Skeletal muscle satellite cell (primary cell): ENCODE measurements at regions not wholly inside any gene's neighbourhood (a gene's known extent, or its start where the extent isn't known, plus 50 kb on each side); places are given as distances from the start of the nearest gene placed in this dataset.

ENCODE experiments used
- H3K27me3 ChIP-seq: 2 replicates; pipeline ENCODE4 v1.7.0; 2013; ENCODE audit warnings: low read length; ENCODE audit not compliant: control insufficient read depth, insufficient read depth
- H3K36me3 ChIP-seq: 2 replicates; pipeline ENCODE4 v1.7.0; 2013; ENCODE audit warnings: mild to moderate bottlenecking, control low read depth, low read length; ENCODE audit not compliant: insufficient read depth
- H3K4me1 ChIP-seq: 2 replicates; pipeline ENCODE4 v1.7.0; 2013; ENCODE audit warnings: low read length; ENCODE audit not compliant: control insufficient read depth, insufficient read depth
- H3K4me2 ChIP-seq: 2 replicates; pipeline ENCODE4 v1.7.0; 2013; ENCODE audit warnings: mild to moderate bottlenecking, low read length
- H3K4me3 ChIP-seq: 2 replicates; pipeline ENCODE4 v1.7.0; 2013; ENCODE audit warnings: low read length
- H3K9ac ChIP-seq: 2 replicates; pipeline ENCODE4 v1.7.0; 2013; ENCODE audit warnings: mild to moderate bottlenecking, low read depth, low read length, moderate library complexity
- H3K9me3 ChIP-seq: replicated peaks from 2 replicates; pipeline ENCODE4 v1.7.0; 2013; ENCODE audit warnings: mild to moderate bottlenecking, control low read depth, low read length

DNA sequence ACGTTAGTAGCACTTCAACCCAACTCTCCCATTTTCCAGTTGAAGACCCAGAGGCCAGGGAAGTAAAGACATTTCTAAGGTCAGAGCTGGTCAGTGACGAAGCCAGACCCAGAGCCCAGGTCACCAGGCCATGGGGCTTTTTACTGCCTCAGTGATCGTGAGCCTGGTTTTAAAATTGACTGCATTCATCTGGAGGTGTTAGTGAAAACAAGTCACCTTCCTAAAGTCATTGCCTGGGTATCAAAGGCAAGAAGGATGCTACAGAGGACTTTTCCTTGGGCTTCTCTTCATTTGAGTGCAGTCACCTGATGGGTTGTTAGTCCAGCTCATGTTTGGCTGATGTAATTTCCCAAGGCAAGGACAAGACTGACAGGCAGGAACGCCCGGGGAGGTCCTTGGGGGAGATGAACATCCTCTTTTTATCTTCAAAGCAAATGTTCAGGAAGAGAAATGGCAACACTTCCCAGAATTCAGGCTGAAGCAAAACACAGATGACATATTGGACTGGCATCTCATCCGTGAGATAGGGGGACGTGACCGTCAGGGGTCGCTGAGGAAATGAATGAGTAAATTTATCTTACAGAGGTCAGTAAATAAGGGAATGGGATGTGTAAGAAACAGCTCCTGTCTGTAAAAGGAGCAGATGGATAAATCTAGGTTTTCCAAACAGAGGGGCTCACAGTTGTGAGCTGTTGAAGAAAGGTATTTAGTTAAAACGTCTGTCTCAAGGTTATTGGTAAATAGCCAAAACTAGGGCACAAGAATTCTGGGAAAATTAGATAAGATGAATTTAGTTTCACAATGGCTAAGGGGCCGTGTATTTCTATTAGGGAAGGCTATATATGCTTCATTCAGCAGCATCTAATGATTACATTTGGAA lies 201.2 kb downstream of the OPA1 start:
- no peaks in the 10 kb centered on the region for H3K4me1 ChIP-seq
- H3K9ac ChIP-seq = no peak overlapping the region
- no peaks in the 10 kb centered on the region for H3K9me3 ChIP-seq
- H3K27me3 ChIP-seq = peaks cover 50% of the 10 kb centered on the region
- no peak overlapping the region for H3K4me3 ChIP-seq
- no peak overlapping the region for H3K4me2 ChIP-seq
- H3K36me3 ChIP-seq = no peaks in the 10 kb centered on the region

DNA sequence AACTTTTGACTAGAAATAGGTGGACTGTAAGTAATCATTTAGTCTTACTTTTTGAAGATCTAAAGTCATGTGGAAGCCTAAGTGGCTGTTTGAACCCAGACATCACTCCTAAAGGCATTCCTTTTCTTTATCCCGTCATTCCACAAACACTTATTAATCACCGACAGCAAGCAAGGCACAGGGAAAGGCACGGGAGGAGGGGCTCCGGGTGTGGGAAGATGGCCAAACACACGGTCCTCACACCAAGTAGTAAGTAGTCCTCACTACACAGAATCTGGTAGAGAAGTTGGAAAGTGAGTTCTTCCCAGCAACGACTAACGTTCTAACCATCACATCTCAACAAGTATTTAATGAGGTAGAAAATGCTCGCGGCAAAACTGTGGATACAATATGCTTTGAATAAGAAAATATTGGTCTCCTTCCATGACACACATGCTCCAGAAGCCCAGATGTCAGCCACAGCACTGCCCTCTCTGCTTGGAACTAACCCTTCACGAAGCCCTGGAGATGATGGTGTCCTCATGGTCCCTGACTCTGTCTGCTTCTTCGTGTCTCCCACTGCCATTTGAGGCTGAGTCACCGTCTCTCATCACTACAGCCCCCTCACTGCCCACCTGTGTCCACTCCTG lies 202.2 kb downstream of the OPA1 start:
- no peak overlapping the region for H3K4me2 ChIP-seq
- H3K9me3 ChIP-seq = no peaks in the 10 kb centered on the region
- peaks cover 41% of the 10 kb centered on the region for H3K27me3 ChIP-seq
- no peaks in the 10 kb centered on the region for H3K4me1 ChIP-seq
- H3K4me3 ChIP-seq = no peak overlapping the region
- H3K9ac ChIP-seq = no peak overlapping the region
- H3K36me3 ChIP-seq = no peaks in the 10 kb centered on the region

- Histone ChIP-seq H3K4me2 (no peak overlapping the region), H3K9me3 (no peaks in the 10 kb centered on the region), H3K9ac (no peak overlapping the region), H3K4me1 (no peaks in the 10 kb centered on the region), H3K4me3 (no peak overlapping the region), H3K27me3 (peaks cover 36% of the 10 kb centered on the region), H3K36me3 (no peaks in the 10 kb centered on the region)
Observed at GRCh38 chr3:193796089-193796488, 203.1 kb downstream of the OPA1 start.

GRCh38 chr3:193797566-193797965 lies 204.6 kb downstream of the OPA1 start:
- no peak overlapping the region for H3K4me3 ChIP-seq
- peaks cover 32% of the 10 kb centered on the region for H3K27me3 ChIP-seq
- no peaks in the 10 kb centered on the region for H3K9me3 ChIP-seq
- no peaks in the 10 kb centered on the region for H3K36me3 ChIP-seq
- no peaks in the 10 kb centered on the region for H3K4me1 ChIP-seq
- H3K4me2 ChIP-seq = no peak overlapping the region
- H3K9ac ChIP-seq = no peak overlapping the region

- H3K9ac ChIP-seq = no peak overlapping the region
- no peaks in the 10 kb centered on the region for H3K9me3 ChIP-seq
- peaks cover 27% of the 10 kb centered on the region for H3K27me3 ChIP-seq
- no peak overlapping the region for H3K4me3 ChIP-seq
- H3K4me2 ChIP-seq = no peak overlapping the region
- no peaks in the 10 kb centered on the region for H3K36me3 ChIP-seq
- no peaks in the 10 kb centered on the region for H3K4me1 ChIP-seq
Observed at GRCh38 chr3:193798051-193798450, 205.0 kb downstream of the OPA1 start.

DNA sequence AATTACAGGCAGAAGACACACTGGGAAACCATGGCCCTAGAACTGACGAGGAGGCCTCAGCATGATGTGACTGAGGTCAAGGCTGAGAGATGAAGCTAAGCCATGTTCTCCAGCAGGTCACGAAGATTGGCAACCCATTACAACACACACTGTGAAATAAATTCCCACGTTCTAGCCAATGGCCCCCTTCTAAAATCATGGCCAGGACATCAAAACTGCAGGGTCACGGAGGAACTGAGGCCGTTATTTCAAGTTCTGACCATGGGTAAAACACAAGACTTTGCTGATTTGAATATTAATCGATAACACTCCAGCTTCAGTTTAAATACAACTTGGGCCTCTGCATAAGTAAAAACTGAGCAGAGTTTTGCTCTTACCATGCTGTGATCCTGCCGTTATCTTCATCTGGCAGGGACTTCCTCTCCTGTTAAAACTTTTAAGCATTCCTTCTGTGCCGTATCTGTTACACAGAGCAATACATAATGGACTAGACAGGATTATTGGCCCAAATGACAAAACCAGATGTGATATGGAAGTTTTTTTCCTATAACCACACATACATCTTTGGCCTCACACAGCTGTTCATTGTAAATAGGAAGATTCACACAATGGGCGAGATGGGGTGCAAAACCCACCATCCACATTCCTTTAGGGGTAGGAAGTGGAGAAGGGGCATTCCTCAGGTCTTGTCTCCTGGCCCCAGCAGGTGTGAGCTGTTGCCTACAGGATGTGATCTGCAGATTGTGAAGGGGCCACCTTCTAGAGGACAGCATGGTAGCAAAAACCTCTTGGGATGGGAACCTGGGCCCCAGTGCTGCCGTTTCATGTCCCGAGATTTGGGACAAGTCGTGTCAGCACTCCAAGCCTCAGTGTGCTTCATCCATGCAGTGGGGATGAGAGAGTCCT lies 207.4 kb downstream of the OPA1 start:
- Histone ChIP-seq H3K4me2 (no peak overlapping the region), H3K4me1 (no peaks in the 10 kb centered on the region), H3K4me3 (no peak overlapping the region), H3K9me3 (no peaks in the 10 kb centered on the region), H3K36me3 (no peaks in the 10 kb centered on the region), H3K27me3 (peaks cover 14% of the 10 kb centered on the region), H3K9ac (no peak overlapping the region)

GRCh38 chr3:193801097-193801496 lies 208.1 kb downstream of the OPA1 start:
- Histone ChIP-seq H3K36me3 (no peaks in the 10 kb centered on the region), H3K9ac (no peak overlapping the region), H3K4me1 (no peaks in the 10 kb centered on the region), H3K9me3 (no peaks in the 10 kb centered on the region), H3K4me2 (no peak overlapping the region), H3K4me3 (no peak overlapping the region), H3K27me3 (peaks cover 11% of the 10 kb centered on the region)

DNA sequence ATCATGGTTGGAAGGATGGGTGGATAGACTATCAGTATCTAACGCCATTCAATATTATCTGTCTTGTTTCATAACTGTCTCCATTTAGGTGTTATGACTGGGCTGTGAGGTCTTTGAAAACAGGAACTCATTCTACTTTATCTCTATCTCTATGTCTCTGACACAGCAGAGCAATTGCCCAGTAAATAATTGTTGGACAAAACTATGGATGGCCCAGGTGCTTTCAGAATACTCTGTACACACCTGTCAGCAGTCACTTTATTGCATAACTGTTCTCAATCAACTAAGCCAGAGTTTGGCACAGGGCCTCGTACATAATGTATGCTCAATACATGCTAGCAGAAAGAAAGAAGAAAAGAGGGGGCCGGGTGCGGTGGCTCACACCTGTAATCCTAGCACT lies 210.3 kb downstream of the OPA1 start:
- H3K9ac ChIP-seq = no peak overlapping the region
- H3K4me1 ChIP-seq = no peaks in the 10 kb centered on the region
- H3K36me3 ChIP-seq = no peaks in the 10 kb centered on the region
- H3K4me3 ChIP-seq = no peak overlapping the region
- H3K4me2 ChIP-seq = no peak overlapping the region
- H3K27me3 ChIP-seq = peaks cover 28% of the 10 kb centered on the region
- no peaks in the 10 kb centered on the region for H3K9me3 ChIP-seq

DNA sequence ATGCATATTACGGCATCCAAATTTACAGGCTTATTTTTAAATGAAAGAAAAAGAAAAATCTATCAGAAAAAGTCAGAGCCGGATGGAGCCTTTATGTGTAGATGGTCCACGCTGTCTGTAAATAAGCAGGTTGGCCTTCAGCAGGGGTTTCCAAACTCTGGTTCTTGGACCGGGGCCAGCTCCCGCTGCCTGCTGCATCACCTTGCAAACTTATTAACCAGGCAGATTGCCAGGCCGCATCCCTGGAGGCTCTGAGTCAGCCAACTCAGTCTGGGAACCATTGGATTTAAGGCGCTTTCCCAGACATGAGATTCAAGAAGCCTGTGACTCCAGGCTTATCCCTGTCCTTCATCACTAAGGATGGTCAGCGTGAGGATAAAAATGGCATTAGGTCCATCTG lies 212.4 kb downstream of the OPA1 start:
- no peak overlapping the region for H3K4me3 ChIP-seq
- peaks cover 27% of the 10 kb centered on the region for H3K27me3 ChIP-seq
- no peak overlapping the region for H3K9ac ChIP-seq
- H3K4me2 ChIP-seq = no peak overlapping the region
- no peaks in the 10 kb centered on the region for H3K9me3 ChIP-seq
- H3K4me1 ChIP-seq = no peaks in the 10 kb centered on the region
- no peaks in the 10 kb centered on the region for H3K36me3 ChIP-seq

GRCh38 chr3:193808317-193808716 lies 215.3 kb downstream of the OPA1 start:
- peaks cover 40% of the 10 kb centered on the region for H3K27me3 ChIP-seq
- H3K9ac ChIP-seq = no peak overlapping the region
- H3K4me1 ChIP-seq = no peaks in the 10 kb centered on the region
- H3K36me3 ChIP-seq = no peaks in the 10 kb centered on the region
- no peak overlapping the region for H3K4me2 ChIP-seq
- H3K4me3 ChIP-seq = no peak overlapping the region
- no peaks in the 10 kb centered on the region for H3K9me3 ChIP-seq

GRCh38 chr3:193809106-193809505 lies 216.1 kb downstream of the OPA1 start:
- peaks cover 42% of the 10 kb centered on the region for H3K27me3 ChIP-seq

More at GRCh38 chr3:193809106-193809505, 216.1 kb downstream of the OPA1 start:
- Histone ChIP-seq H3K4me2 (no peak overlapping the region), H3K4me3 (no peak overlapping the region), H3K4me1 (no peaks in the 10 kb centered on the region), H3K9ac (no peak overlapping the region), H3K9me3 (no peaks in the 10 kb centered on the region), H3K36me3 (no peaks in the 10 kb centered on the region)
